ENCODE measurements at regions not wholly inside any gene's neighbourhood (a gene's known extent, or its start where the extent isn't known, plus 50 kb on each side); places are given as distances from the start of the nearest gene placed in this dataset.

GRCh38 chr4:132860976-132861375, 288.1 kb upstream of the PCDH10 start:
- TF ChIP-seq GATA2 (IDR thresholded peaks at IDR 0.05; ENCODE audit: low read depth, low read length) (no peak), GATA3 (IDR thresholded peaks at IDR 0.05; ENCODE audit: low read depth, low read length) (no peak)

All from SH-SY5Y (cell line).